Esophagus muscularis mucosa (tissue), 4 donors: ENCODE measurements at regions not wholly inside any gene's neighbourhood (a gene's known extent, or its start where the extent isn't known, plus 50 kb on each side); places are given as distances from the start of the nearest gene placed in this dataset.

Experiments used
- CTCF ChIP-seq, 3 experiments: fragments of 200-600 bp in 2 of 3; fragments of 450-650 bp in 1 of 3; sonication (generic) in 2 of 3; IDR thresholded peaks; one replicate each; pipeline ENCODE4 v1.5.1; 2017 to 2019; ENCODE audit warnings: antibody characterized with exemption in 3 of 3, mild to moderate bottlenecking in 2 of 3, moderate library complexity in 1 of 3
- EP300 ChIP-seq: sonication (generic); formaldehyde crosslinking; IDR thresholded peaks from one replicate; pipeline ENCODE4 v1.6.1; 2017; ENCODE audit warnings: antibody characterized with exemption
- POLR2A ChIP-seq: fragments of 450-650 bp; IDR thresholded peaks from one replicate; pipeline ENCODE4 v1.6.1; 2017; ENCODE audit warnings: antibody characterized with exemption, moderate library complexity, mild to moderate bottlenecking, low read depth
- POLR2AphosphoS5 ChIP-seq, 2 donors: sonication (generic); formaldehyde crosslinking; IDR thresholded peaks; one replicate each; pipeline ENCODE4 v1.6.1; 2017; ENCODE audit warnings: antibody characterized with exemption in 2 of 2

GRCh38 chr9:105881021-105881420, 186.7 kb downstream of the TMEM38B start:
- TF ChIP-seq CTCF (IDR thresholded peaks at IDR 0.05) (no peak), POLR2AphosphoS5 (IDR thresholded peaks at IDR 0.05) (no peak), POLR2A (no peak), EP300 (no peak)
